Putamen (tissue), 1 donor: ENCODE measurements at regions not wholly inside any gene's neighbourhood (a gene's known extent, or its start where the extent isn't known, plus 50 kb on each side); places are given as distances from the start of the nearest gene placed in this dataset.

Experiments used
- DNase-seq: peaks from one replicate; pipeline ENCODE4 v3.0.0-alpha.2; 2016; ENCODE audit warnings: low spot score

GRCh38 chr12:25058012-25058411 is 109.1 kb upstream of the BCAT1 start:
- DNase-seq = no peak

- DNase-seq = no peak
These were observed 107.7 kb upstream of the BCAT1 start for GRCh38 chr12:25056486-25057130.

GRCh38 chr12:25056011-25056410 is 107.1 kb upstream of the BCAT1 start:
- DNase-seq = no peak

- no peak for DNase-seq
These were observed 105.9 kb upstream of the BCAT1 start for GRCh38 chr12:25054783-25055144.

GRCh38 chr12:25054076-25054782 is 105.3 kb upstream of the BCAT1 start:
- no peak for DNase-seq

GRCh38 chr12:25052914-25053211 is 104.0 kb upstream of the BCAT1 start:
- DNase-seq = no peak

GRCh38 chr12:25052196-25052913 is 103.5 kb upstream of the BCAT1 start:
- DNase-seq = peak; percentile 39

- no peak for DNase-seq
These were observed 102.8 kb upstream of the BCAT1 start for GRCh38 chr12:25051656-25052195.

GRCh38 chr12:25051171-25051570 is 102.3 kb upstream of the BCAT1 start:
- no peak for DNase-seq

- DNase-seq = no peak
These were observed 97.0 kb upstream of the BCAT1 start for GRCh38 chr12:25045869-25046268.

- no peak for DNase-seq
These were observed 92.3 kb upstream of the BCAT1 start for GRCh38 chr12:25041006-25041741.

- DNase-seq = no peak
These were observed 91.7 kb upstream of the BCAT1 start for GRCh38 chr12:25040593-25040992.

GRCh38 chr12:25034676-25035075 is 85.8 kb upstream of the BCAT1 start:
- no peak for DNase-seq

- no peak for DNase-seq
These were observed 77.1 kb upstream of the BCAT1 start for GRCh38 chr12:25025951-25026490.

GRCh38 chr12:25025260-25025659 is 76.4 kb upstream of the BCAT1 start:
- no peak for DNase-seq

GRCh38 chr12:25023808-25024207 is 74.9 kb upstream of the BCAT1 start:
- DNase-seq = no peak

GRCh38 chr12:25020621-25021243 is 71.8 kb upstream of the BCAT1 start:
- DNase-seq = no peak

GRCh38 chr12:25018146-25018545 is 69.2 kb upstream of the BCAT1 start:
- no peak for DNase-seq

- no peak for DNase-seq
These were observed 68.4 kb upstream of the BCAT1 start for GRCh38 chr12:25017336-25017735.

- no peak for DNase-seq
These were observed 66.1 kb upstream of the BCAT1 start for GRCh38 chr12:25014961-25015360.

GRCh38 chr12:25013061-25013460 is 64.2 kb upstream of the BCAT1 start:
- DNase-seq = no peak
